ENCODE measurements at regions not wholly inside any gene's neighbourhood (a gene's known extent, or its start where the extent isn't known, plus 50 kb on each side); places are given as distances from the start of the nearest gene placed in this dataset.

GRCh38 chr12:97194546-97194945, 268.1 kb upstream of the RMST start:
- intact Hi-C loops (cut with DNase I; ENCODE audit: low total_unique reads), result no loop called here

GRCh38 chr12:97200181-97200580, 262.4 kb upstream of the RMST start:
- Histone ChIP-seq H3K9me3 (no peaks in the 10 kb centered on the region), H3K4me1 (no peaks in the 10 kb centered on the region), H3K27ac (no peak overlapping the region), H3K36me3 (ENCODE audit: low read depth, missing control alignments) (no peaks in the 10 kb centered on the region), H3K27me3 (no peaks in the 10 kb centered on the region), H3K4me3 (no peak overlapping the region)
- TF ChIP-seq POLR2A (IDR thresholded peaks at IDR 0.05), result no peak
- no peak for TF ChIP-seq CTCF (IDR thresholded peaks at IDR 0.05)
- WGBS, 2 donors, result 72 to 76% methylated on average over 5 of the region's 5 CpGs
- intact Hi-C loops (cut with DNase I; ENCODE audit: low total_unique reads), result no loop called here
- no peak for DNase-seq

More at GRCh38 chr12:97194546-97194945, 268.1 kb upstream of the RMST start:
- Histone ChIP-seq H3K36me3 (ENCODE audit: low read depth, missing control alignments) (no peaks in the 10 kb centered on the region), H3K4me1 (no peaks in the 10 kb centered on the region), H3K9me3 (no peaks in the 10 kb centered on the region), H3K27me3 (no peaks in the 10 kb centered on the region), H3K4me3 (no peak overlapping the region), H3K27ac (no peak overlapping the region)
- WGBS, 2 donors, result 67 to 73% methylated on average over 4 of the region's 4 CpGs
- DNase-seq, result no peak
- TF ChIP-seq CTCF (IDR thresholded peaks at IDR 0.05), result no peak
- TF ChIP-seq POLR2A (IDR thresholded peaks at IDR 0.05), result no peak

- WGBS, 2 donors, result 88 to 89% methylated on average over 1 to 3 of the region's 3 CpGs
- intact Hi-C loops (cut with DNase I; ENCODE audit: low total_unique reads), result no loop called here
- H3K4me3 ChIP-seq, result no peak overlapping the region
- H3K4me1 ChIP-seq, result no peaks in the 10 kb centered on the region
- H3K27me3 ChIP-seq, result no peaks in the 10 kb centered on the region
- no peak for DNase-seq
- H3K27ac ChIP-seq, result no peak overlapping the region
- no peaks in the 10 kb centered on the region for H3K9me3 ChIP-seq
- H3K36me3 ChIP-seq (ENCODE audit: low read depth, missing control alignments), result no peaks in the 10 kb centered on the region
- TF ChIP-seq CTCF (IDR thresholded peaks at IDR 0.05) (no peak), POLR2A (IDR thresholded peaks at IDR 0.05) (no peak)
These were observed 259.2 kb upstream of the RMST start for GRCh38 chr12:97203408-97203807.

GRCh38 chr12:97209997-97210396, 252.6 kb upstream of the RMST start:
- WGBS, 2 donors, result 40 to 42% methylated on average over 1 of the region's 1 CpG
- intact Hi-C loops (cut with DNase I; ENCODE audit: low total_unique reads), result no loop called here
- Histone ChIP-seq H3K4me3 (no peak overlapping the region), H3K9me3 (no peaks in the 10 kb centered on the region), H3K4me1 (no peaks in the 10 kb centered on the region), H3K27me3 (no peaks in the 10 kb centered on the region), H3K36me3 (ENCODE audit: low read depth, missing control alignments) (no peaks in the 10 kb centered on the region), H3K27ac (no peak overlapping the region)
- TF ChIP-seq POLR2A (IDR thresholded peaks at IDR 0.05) (no peak), CTCF (IDR thresholded peaks at IDR 0.05) (no peak)
- no peak for DNase-seq

GRCh38 chr12:97211416-97211930, 251.1 kb upstream of the RMST start:
- Histone ChIP-seq H3K27me3 (no peaks in the 10 kb centered on the region), H3K4me1 (no peaks in the 10 kb centered on the region), H3K27ac (no peak overlapping the region), H3K36me3 (ENCODE audit: low read depth, missing control alignments) (no peaks in the 10 kb centered on the region), H3K4me3 (no peak overlapping the region), H3K9me3 (no peaks in the 10 kb centered on the region)
- 55 to 62% methylated on average over 1 of the region's 1 CpG for WGBS, 2 donors
- no peak for DNase-seq
- intact Hi-C loops (cut with DNase I; ENCODE audit: low total_unique reads), result no loop called here
- TF ChIP-seq CTCF (IDR thresholded peaks at IDR 0.05), result no peak
